Epithelial cell of prostate (primary cell): ENCODE measurements at regions not wholly inside any gene's neighbourhood (a gene's known extent, or its start where the extent isn't known, plus 50 kb on each side); places are given as distances from the start of the nearest gene placed in this dataset.

Source experiments
- DNase-seq: peaks from one replicate; pipeline ENCODE4 v3.0.0-alpha.2; 2011; ENCODE audit warnings: low read depth, low spot score
- H3K27ac ChIP-seq: fragments of 450-650 bp; 2 replicates; pipeline ENCODE4 v1.5.1; 2017; ENCODE audit warnings: mild to moderate bottlenecking

DNA sequence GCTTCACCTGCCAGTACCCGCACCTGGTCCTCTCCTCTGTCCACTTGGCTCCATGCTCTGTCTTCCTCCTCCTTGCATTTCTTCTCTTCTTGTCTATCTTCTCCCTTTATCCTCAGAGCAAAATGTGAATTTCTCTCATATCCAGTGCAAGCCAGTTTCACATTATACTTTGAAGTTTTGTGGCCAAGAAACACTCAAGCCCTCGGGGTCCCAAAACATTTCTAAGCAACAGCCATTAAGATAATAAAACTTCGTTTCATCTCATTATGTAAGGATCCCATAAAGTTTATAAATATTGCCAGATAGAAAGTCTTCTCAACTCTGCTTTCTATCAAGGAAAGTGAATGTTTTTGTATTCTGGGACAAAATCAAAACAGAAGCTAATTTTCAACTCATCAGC lies 178.8 kb downstream of the SNX18 start:
- H3K27ac ChIP-seq = no peak overlapping the region
- DNase-seq = no peak

DNA sequence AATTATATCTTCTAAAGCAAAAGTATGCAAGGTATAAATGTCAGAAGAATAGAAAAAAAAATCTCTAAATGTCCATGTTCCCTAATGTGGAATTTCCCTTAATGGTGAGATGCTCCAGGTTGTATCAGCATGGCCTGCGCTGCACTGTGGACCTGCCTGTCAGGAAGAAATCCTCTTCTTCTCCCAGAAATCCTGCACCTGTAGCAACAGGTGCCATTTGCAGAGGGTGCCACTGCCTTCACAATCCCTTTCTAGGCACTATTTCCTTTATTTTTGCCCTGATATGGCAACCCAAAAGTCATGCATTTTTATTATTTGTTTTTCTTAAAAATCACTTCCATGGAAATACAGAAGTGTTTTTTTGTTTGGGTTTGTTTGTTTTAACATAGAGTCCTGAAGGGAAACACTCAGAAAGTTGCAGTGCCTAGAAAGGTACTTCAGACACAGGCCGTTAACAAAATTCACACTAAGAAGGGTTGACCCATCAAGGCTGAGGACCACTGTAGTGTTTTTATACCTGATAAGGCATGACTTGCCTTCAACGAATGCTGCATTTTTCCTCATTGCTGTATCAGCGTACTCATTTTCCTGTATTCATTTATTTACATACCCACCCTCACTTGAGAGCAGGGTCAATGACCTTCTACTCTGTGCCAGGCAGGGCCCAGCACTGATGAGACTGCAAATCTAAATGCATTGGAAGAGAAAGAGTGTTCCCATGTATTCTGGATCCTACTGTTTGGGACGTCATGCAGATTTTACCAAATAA lies 177.8 kb downstream of the SNX18 start:
- H3K27ac ChIP-seq = no peak overlapping the region
- DNase-seq = no peak

DNA sequence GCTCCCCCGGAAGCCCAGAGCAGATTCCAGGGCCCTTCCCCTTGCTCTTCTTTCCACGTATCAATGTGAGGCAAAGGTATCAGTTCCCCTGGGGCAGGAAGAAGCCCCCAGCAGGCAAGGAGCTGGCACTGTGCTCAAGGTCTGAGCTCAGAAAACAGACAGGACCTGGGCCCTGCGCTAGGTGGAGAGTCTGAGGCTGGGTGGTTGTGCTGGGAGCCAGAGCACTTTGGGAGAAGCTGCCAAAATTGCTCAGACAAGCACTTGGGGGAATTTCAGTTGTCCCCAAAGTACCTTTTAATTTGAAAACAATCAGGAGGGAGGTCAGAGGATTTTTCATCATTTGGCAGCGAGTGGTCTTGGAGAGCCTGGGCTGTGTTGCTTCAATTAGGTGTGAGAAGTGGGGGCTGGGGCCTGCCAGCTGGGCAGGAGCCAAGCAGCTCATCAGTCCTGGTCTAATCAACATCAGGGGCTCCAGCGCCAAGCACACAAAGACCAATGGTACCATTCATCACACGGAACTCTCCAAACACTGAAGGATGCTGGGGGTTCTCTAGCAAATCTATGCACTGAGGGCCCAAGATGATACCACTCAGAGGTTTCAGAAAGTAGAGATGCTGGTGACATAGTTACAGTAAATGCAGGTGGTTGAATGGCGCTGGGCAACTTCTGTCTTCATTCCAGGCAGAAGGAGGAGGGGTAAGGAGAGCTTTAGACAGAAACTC lies 176.5 kb downstream of the SNX18 start:
- no peak for DNase-seq
- no peak overlapping the region for H3K27ac ChIP-seq

DNA sequence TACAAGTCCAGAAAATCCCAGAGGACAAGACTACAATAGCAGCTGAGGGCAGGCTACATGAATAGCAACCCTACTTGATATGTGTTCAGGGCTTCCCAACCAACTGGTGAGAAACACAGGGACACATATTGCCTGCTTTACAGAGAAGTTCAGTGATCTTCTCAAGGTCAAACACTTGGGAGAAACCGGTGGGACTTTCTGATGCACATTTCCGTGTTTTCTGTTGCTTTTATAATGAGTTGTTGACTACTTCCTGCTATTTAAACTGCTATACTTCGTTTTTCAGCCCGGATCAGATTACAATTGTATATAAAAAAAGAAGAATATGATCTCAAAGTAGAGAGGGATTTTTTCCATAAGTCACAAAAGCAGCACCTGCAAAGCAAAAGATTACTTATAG lies 175.1 kb downstream of the SNX18 start:
- no peak overlapping the region for H3K27ac ChIP-seq

DNA sequence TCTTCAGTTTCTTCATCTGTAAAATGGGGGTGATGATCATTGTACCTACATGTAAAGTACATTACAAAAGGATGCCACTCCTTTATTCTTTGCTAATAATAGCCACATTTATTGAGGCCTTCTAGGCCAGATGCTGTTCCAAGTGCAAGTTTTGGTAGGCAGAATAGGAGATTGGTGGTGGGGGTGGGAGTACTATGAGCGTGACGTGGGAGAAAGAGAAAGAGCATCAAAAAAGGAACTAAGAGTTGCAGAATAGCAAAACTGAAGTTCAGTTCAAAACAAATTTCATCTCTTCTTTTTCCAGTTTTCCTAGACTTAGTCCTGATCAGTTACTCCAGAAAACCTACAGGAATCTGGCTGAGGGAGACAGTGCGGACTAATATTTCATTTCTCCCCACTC lies 174.1 kb downstream of the SNX18 start:
- no peak overlapping the region for H3K27ac ChIP-seq

More for the DNA sequence above, 175.1 kb downstream of the SNX18 start:
- no peak for DNase-seq

DNA sequence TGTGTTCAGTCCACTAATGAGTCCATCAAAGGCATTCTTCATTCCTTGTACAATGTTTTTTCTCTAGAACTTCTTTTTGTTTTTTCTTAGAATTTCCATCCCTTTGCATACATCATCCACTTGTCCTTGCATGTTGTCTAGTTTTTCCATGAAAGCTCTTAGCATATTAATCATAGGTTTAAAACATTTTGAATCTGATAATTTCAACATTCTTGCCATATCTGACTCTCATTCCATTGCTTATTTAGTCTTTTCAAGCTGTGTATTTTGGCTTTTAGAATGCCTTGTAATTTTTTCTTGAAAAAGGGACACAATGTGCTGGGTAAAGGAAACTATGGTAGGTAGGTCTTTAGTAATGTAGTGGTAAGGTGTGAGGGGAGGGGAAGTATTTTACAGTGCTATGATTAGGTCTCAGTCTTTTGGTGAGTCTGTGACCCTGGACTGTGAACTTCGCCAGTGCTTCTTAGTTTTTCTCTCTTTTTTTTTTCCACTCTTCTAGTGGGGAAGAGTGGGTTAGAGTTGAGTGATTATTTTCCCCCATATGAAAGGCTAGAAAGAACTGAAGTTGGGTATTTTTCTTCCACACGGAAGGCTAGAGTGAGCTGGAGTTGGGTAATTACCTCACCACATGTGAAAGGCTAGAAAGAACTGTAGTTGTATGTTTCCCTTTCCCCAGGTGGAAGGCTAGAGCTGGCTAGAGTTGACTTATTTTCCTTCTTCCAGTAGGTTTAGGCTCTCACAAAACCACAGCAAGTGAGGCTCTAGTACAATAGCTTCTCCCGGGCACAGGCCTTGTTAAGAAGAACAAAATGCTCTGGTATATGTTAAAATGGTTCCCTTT lies 172.1 kb downstream of the SNX18 start:
- no peak for DNase-seq
- H3K27ac ChIP-seq = no peak overlapping the region

More for the DNA sequence above, 174.1 kb downstream of the SNX18 start:
- no peak for DNase-seq

DNA sequence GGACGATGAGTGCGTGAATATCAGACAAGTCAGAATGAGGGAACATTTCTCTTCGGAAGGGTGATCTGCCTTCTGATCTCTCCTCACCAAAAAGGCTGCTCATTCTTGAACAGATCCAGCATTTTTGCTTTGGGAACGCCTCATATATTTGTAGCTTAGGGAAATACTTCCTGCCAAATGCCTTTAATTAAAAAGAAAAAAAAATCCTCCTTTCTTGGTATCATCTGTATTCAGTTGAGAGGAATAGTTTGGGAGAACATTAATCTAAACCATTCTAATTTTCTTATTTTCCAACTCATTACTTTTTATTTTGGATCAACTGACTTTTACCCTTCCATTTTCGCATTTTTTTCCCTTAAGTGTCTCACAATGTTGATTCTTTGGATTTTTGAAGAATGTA lies 163.4 kb downstream of the SNX18 start:
- no peak overlapping the region for H3K27ac ChIP-seq
- no peak for DNase-seq

DNA sequence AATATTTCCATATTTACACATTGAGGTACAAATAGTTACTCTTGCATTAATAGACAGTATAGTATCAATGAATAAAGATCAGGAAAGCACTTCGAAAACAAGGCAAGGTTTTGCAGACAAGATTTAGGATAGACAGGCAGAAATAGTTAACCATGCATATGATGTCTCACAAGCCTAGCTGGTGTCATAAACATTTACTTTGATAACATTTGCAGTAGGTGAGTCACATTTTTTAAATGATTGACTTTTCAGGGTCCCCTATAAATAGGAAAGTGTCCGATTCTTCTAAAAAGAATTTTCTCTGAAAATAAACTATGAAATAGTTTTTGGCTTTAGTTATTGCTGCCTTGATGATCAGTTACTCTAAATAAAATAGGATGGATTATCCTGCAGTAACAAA lies 162.1 kb downstream of the SNX18 start:
- no peak overlapping the region for H3K27ac ChIP-seq
- DNase-seq = no peak

DNA sequence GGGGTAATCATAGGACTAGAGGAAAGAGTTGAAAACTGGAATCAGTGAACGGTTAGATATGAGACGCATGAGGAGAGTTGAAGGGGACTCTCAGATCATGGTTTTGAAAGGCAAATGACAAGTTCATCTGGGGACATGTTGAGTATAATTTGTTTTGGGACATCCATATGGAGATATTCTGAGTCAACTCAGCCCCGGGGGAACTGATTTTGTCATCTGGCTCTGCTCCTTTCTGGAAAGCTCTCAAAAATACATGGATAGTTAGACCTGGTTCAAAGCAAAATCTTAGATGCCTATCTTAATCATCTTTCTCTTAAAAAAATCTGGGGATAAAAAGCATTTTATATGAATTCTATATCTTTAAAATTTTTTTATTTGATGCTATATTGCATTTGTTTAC lies 161.2 kb downstream of the SNX18 start:
- no peak for DNase-seq
- H3K27ac ChIP-seq = no peak overlapping the region

DNA sequence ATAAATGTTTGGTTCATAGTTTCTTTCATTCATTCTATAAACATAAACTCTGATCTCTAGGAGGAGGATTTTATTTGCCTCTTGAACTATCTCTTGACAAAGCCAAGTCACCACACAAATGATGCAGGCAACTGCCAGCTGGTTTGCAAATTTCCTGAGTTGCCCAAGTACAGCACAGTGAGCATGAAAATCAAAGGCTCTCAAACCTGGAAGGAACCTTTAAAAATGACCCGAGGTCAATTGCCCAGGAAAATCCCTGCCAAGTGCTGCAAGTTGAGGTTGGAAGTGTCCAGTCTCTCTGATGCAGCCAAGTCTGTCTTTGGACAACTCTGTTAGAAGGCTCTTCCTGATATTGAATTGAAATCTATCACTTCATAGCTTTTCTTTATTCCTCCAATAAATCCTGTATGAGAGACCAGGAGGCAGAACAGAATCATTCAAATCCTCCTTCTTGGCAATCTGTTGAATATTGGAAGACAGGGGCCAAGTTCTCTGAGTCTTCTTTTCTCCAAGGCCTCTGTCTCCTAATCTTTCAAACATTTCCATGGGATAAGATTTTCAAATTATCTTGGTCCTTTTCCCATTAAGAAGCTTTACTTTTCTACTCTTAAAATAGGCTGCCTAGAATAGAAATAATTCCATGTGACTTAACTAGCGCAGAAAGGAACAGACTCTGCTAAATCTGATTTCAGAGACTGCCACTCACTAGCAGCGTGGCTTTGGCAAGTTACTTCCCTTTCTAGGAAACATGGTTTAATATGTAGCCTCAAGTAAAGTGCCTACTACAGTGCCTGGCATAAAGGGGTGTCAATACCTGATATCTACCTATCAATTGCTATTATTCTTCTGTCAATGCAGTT lies 159.2 kb downstream of the SNX18 start:
- H3K27ac ChIP-seq = no peak overlapping the region
- DNase-seq = no peak

DNA sequence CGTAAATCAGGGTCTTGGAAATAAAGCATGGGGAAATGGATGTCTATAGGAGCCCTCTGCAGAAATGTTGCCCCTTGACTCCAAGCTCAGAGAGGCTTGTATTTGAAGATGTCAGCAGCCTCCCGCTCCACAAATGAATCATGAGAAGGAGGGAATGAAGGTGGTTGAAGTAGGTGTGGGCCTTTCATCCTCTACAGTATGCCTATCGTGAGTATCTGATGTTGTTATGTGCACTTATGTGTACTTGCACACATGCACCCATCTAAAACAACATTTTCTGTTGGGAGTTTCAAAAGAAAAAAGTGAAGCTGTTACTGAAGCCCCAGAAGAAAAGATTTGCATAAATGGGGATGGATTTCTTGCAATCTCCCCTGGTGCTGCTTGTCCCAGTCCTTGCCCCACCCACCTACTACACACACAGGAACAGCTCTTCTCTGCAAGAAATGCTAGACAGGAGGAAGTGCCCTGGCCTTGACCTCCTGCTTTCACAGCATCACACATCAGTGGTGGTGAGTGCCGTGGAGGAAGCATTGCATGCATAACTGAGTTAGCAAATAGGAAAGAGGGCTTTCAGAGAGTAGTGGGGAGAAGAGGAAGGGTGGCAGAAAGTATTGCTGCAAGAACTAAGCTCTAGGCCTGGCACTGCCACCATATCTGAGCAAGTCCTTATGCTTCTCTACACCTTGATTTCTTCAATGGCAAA lies 156.1 kb downstream of the SNX18 start:
- H3K27ac ChIP-seq = no peak overlapping the region
- peak; percentile 5 for DNase-seq

DNA sequence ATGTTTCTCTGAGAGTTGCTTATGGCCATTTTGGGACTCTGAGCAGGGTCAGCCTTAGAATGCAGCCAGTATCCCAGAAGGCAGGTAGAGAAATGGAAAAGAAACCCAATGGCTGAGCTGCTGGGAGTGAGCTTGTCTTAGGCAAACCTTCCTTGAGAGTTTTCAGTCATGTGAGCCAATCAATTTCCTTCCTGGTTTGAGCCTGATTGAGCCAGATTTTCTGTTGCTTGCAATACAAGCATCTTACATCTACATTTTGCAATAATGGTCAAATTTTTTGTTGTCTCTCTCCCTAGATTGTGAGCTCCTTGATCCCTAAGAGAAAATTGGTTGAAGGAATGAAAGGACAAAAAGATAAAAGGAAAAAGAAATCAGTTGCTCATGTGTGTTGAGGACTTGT lies 155.3 kb downstream of the SNX18 start:
- no peak overlapping the region for H3K27ac ChIP-seq
- no peak for DNase-seq

DNA sequence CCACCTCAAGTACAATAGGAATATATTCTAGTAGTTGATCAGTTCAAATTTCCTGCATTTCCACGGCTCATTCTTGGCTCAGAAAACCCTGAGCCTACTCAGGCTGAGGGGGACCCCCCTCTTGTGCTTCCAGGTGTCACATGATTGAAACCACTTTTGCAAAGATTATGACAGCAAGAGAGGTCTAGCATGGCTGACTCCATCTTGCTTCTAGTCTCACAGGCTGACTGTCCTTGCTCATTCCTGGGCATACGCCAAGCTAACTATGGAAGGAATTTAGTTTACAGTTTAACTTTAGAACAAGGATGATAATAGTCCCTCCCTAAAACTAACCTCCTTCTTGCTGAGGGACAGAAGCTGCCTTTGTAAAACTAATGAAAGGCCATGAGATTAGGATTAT lies 154.1 kb downstream of the SNX18 start:
- DNase-seq = no peak
- peak overlapping the region; percentile 57 for H3K27ac ChIP-seq

DNA sequence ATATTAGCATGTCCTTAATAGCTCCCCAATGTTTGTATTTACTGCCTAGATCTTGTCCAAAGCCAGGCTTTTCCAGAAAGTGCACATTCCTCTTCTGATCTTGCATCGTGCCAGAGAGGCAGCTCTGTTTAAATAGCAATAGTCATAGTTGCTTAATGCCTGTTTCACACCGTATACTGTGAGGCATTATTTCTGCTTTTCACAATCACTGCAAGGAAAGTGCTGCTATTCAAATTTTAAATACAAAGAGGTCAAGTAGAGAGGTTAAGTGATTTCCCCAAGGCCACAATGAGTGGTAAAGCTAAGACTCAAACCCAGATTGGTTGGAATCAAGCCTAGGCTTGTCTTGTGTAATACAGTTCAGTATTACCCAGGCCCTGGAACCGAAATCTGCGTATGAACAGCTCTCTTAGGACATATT lies 153.6 kb downstream of the SNX18 start:
- DNase-seq = peak; percentile 66
- H3K27ac ChIP-seq = peak overlapping the region; percentile 57

DNA sequence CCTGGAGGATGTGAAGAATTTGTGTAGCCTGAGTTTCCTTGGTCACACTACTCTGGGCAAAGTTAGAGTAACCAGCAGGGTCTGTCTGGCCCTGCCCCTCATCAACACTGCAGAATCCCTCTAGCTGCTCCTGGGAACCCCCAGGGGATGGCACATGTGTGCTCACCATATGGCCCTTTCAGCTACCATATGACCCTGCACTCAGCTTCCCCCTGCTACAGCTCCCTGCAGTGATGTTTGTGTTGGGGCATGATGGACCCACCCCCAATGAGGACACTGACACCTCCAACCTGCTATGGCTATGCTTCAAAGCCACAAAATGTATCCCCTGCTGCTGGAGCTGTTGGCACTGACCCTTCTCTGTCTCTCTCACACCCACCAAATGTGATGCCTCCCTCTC lies 152.7 kb downstream of the SNX18 start:
- peak overlapping the region; percentile 57 for H3K27ac ChIP-seq
- no peak for DNase-seq

DNA sequence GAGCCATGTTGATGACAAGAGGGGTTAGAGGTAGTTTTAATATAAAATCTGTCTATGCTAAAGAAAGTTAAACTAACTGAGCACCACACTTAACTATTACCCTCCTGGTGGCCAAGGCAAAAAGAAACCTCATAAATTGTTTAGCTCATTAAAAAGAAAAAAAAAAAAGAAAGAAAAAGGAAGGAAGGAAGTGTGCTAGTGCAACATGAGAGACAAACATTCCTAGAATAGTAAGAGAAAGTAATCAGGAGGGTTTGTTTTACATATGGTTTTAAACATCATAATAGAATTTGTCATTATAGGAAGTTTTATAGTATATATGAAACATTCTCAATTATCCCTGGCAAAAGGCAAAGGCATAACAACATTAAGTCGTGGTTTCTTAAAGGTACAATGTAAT lies 152.3 kb downstream of the SNX18 start:
- no peak for DNase-seq
- H3K27ac ChIP-seq = no peak overlapping the region

DNA sequence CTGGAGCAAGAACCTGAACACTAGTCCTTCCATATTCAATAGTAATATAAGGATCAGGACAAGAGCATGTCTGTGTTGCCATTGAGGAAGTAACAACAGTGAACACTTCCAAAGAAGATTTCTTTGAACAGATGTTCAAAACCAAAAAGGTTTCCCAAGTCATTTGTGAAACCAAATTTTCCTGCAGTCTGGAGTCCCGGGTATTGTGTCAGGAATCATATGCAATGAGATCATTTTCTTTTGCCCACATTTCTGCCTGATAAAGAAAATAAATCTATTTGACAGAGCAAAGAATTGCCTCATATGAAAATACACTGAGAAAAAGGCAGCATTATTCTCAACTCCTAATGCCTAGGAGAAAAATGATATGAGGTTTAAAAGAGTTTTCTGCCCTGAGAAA lies 151.7 kb downstream of the SNX18 start:
- no peak overlapping the region for H3K27ac ChIP-seq
- DNase-seq = no peak

DNA sequence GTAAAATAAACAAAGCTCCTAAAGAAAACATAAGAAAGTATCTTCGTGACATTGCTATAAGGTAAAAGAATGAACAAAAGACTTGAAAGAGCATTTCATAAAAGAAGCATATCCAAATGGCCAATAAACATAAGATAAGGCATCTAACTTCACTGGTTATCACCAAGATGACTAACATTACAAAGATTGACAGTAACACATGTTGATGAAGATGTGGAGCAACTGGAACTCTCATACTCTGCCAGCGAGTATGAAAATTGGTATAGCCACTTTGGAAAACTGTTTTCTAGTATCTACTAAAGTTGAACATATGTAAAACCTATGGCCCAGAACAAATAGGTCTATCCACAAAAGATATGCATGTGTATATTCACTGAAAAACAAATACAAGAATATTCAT lies 150.5 kb downstream of the SNX18 start:
- no peak for DNase-seq

DNA sequence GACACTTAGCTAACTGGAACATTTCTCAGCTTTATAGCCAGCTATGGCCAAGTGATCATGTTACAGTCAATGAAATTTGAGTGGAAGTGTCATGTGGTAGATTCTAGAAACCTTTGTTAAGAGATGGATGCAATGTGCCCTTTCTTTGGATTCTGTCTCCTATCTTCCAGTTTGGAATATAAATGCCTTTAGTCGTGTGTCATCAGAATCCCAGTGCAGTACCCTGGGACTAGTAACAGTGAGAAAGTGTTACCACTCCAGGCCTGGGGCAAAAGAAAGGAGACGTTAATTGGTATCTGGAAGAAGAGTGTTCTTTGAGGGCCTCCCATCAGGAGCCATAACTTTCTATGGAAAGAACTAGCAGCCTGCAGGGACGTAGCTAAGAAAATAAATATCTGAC lies 149.6 kb downstream of the SNX18 start:
- DNase-seq = no peak
- no peak overlapping the region for H3K27ac ChIP-seq

More for the DNA sequence above, 150.5 kb downstream of the SNX18 start:
- H3K27ac ChIP-seq = no peak overlapping the region
